Middle frontal gyrus (tissue), 1 donor: ENCODE measurements at regions not wholly inside any gene's neighbourhood (a gene's known extent, or its start where the extent isn't known, plus 50 kb on each side); places are given as distances from the start of the nearest gene placed in this dataset.

Experiments used
- DNase-seq: peaks from one replicate; pipeline ENCODE4 v3.0.0-alpha.2; 2015; ENCODE audit warnings: low spot score; ENCODE audit errors: extremely low spot score

DNA sequence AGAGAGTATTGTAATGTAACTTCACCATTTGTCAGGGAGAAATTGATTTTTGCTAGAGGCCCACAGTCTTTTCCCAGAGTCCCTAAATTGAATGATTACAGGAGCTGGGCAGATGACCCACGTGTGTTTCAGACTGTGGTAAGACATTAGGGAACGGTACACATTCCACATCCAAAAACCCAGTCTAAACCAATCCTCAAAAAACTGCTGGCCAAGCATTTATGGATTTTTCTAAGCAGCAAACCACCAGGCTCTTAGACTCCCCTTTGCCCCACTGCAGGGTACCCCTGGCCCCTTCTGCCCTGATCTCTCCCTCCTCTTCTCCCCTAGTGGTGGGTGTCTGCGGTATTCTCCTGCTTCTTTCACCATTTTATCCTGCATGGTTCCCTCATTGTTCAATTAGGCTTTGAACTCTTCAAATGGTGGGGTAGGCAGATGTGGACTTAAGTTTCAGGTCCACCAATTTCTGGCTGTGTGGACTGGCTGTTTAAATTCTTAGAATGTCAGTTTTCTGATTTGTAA is 135.5 kb upstream of the SORCS3 start:
- no peak for DNase-seq

DNA sequence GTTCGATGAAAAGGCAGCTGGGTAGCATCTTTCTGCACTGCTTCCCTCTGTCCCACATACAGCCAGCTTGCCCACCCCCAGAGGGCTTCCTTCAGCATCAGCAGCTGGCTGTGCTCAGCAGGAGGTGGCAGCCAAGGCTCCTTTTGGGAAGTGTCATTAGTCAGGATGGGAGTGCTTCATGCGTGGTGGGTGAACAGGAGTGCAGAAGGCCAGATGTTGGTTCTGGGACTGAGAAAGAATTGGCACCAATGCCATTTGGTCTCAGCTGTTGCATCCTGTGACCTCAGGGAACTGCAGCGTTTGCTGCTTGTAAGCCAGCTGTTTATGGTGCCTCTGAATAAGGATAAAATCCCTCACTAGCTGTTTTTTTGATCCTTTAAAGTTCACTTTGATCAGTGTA is 131.1 kb upstream of the SORCS3 start:
- no peak for DNase-seq

DNA sequence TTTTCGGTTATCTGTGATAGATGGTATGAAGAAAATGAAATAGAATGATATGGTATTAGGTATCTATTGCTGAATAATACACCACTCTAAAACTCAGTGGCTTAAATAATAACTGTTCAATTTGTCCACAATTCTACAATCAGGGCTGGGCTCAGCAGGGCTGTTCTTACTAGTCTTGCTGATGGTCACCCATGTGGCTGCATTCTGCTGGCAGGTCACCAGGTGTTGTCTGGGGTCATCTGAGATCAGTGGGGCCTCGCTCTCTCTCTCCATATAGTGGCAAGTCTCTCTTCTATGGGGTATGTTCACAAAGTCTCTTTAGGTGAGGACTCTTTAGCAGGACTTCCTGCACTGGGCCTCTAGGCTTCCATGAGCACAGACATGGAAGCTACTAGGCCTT is 130.4 kb upstream of the SORCS3 start:
- no peak for DNase-seq

DNA sequence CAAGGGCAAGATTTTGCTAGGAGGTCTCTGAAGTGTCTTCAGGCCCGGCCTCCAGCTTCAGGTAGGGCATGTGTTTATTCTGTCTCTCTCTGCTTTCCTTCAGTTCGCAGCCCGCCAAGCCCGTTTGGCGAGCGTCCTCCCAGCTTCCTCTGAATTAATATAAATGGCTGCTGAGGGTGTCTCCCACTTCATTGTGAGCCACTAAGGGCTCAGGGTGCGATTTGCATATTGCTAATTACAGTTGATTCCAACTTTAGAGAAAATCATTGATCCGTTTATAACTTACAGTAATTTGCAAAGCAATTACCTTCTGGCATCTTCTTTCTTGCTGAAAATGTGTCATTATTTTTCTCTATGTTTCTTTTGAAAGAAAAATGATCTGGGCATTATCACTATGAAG is 128.3 kb upstream of the SORCS3 start:
- DNase-seq = no peak

DNA sequence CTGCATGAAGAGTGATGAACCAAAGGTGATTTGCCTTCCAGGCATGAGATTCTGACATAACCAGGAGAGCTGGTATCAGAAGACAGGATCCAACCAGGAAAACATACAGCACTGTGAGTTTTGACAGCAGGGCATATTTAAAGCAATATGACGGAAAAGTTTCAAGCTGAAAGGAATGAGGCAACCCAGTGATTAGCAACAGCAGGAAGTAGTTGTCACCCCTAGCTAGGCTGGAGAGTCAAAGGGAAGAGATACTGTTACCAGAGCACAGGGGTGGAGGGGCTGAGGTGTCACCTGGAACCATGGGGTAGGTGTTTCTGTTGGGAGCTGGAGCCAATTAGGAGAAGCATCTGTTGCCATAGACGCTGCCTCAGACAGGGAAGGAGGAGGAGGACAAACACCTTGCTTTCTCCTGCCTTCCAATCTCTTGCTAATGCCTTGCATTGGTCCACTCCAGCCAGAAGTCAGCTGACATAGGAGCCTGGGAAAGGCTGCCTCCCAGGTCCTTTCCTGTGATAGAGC is 125.4 kb upstream of the SORCS3 start:
- DNase-seq = no peak

DNA sequence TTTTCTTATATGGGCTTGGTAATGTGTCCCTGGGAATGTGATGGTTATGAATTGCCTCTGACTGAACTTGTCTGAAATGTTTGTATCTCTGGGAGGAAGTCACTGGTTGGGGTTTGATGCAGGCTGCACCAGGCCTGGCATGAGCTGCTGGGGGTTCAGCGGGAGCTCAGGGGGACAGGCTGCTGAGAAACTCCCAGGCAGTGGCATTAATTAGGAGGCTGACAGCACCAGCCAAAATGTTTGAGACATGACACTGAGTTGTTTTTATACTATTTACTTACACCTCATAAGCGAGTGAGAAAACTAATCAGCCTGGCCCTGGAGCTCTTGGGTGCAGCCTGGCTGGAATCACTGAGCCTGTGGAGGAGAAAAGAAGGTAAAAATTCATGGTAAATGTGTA is 124.1 kb upstream of the SORCS3 start:
- DNase-seq = no peak

DNA sequence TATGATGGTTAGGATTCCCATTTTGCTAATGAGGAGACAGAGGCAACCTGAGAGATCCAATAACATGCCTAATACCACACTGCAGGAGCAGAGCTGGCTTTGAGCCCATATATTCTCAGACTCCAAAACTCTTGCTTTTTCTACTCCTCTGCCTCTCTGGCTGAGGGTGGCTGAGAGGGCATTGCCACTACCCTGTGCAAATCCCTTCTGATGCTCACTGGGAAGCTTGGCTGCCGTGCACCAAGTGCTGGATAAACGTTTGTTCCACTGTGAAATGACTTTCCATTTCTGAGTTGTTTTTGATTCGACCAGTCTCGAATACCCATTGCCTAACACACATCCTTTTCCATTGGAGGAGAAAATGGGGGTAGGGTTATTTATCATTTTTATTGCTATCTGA is 123.1 kb upstream of the SORCS3 start:
- DNase-seq = no peak

DNA sequence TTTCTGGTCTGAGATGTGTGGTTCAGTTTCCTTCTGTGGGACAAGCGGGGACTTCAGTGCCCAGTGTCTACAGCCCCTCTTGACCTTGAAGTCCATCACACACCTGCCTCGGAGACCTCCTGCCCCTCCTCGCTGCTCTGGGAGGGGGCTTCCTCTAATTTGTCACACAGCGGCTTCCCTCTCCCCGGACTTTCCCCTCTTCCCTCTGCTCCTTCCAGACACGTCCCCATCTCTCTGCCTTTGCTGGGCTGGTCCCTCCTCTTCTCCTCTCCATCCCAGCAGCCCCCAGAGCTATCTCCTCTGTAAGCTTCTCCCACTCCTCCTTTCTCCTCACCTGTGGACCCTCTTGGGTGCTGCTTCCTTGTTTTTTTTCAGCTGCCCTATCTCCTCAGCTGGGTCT is 122.2 kb upstream of the SORCS3 start:
- DNase-seq = no peak

DNA sequence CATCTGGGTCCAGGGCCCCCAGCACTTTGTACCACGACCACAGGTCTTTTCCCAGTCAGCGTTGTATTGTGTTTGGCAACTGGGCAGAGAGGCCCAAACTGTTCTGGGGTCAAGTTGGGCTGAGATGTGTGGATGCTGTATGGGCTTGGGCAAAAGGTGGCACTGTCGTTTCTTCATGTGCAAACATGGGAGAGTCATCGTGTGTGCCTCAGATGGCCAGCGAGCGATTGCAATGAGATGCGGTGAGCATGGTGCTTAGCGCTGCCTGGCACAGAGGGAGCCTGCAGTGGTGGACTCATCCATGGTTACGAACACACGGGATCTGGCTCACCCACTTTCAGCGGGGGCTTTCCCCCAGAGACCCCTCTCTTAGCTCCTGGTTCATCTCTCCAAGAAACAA is 120.4 kb upstream of the SORCS3 start:
- DNase-seq = no peak

DNA sequence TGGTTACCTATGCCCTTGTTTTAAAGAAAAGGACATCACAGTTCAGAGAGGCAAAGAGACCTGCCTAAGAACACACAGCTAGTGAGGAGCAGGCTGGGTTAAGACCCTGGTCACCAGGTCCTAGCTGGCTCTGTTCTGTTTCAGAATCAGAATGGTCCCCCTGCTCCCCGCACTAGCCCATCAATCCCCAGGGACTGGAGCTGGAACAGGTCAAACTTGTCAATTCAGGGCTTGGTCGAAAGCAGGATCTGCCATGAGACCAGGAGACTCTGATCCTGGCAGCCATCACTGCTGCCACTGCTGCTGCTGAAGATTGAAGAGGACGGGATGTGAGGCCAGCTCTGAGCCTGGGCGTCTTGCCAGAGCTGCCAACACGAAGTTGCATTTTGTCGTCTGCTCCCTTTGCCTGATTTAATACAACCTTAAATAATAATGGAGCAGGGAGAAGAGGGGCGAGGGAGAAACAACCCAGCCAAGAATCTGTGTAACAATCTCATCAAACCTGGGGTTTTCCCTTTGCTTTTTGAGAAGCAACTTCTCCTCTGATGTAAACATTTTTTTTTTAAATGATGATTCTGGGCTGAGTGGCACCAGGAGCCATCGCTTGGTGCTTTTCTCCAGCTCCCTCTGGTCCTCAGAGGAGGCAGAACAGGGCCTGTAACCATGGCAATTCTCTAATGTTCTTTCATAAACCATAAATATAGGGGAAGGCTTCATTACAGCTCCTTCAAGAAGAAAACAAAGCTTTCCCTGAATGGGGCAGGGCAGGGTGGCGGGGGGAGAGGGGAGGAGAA is 119.0 kb upstream of the SORCS3 start:
- DNase-seq = peak; percentile 14

DNA sequence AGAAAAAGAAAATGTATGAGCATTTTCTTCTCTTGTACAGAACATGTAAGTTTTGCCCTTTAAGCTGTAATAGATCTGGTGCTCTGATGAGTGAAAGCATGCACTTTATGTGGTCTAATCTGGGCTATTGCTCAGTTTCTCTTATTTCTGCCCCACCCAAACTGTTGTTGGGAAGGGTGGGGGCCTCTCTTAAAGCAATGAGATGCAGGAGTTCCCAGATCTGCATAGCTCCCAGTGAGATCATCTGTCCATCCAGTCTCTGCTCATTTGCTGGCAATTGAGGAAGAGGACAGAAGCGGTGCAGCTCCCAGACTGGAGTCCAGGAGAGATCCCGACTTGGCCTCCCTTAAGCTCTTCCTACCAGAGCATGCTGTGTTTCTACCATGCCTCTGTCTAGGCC is 114.9 kb upstream of the SORCS3 start:
- no peak for DNase-seq

DNA sequence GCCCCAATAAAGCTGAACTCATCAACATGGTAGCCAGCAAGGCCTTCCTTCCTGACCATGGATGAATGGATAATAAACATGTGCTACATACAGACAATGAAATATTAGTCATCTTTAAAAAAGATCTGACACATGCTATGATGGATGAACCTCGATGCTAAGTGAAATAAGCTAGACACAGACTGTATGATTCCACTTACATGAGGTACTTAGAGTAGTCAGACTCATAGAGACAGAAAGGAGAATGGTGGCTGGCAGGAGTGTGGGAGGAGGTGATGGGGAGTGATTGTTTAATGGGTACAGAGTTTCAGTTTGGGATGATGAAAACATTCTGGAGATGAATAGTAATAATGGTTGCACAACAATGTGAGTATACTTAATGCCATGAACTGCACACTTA is 114.1 kb upstream of the SORCS3 start:
- no peak for DNase-seq

DNA sequence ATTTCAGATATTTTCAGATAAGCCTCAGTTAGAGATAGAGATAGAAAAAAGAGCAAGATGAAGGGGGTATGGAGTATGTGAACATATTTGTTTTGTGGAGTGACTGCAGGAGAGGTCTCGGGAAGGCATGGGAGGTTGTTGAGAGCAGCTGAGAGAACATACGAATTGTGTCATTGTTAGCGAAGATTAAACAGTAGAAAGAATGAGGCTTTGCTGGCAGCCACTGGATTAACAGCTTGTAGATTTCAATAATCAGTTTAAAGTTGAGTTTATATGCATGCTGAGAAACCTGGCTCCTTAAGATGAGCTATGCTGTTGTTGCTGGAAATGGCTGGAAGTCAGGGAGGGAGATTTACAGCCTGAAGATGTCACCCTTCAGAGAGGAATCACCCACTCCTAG is 100.9 kb upstream of the SORCS3 start:
- DNase-seq = no peak

DNA sequence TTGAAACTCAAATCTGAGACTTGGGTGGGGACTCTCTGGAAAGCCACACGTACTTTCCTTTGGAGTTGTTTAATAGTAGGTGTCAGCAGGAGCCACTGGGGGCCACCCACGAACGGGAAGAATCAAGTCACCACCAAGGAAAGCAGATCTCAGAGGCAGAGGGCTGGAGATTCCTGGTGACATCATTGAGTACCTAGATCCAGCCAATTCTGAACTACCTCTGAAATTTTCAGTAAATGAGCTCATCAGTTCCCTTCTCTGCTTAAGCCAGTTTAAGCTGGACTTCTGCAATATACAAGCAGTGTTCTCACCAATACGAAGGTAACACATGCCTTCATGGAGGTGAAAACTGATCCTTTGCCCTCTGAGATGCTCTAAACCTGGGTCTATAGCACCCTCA is 99.3 kb upstream of the SORCS3 start:
- no peak for DNase-seq

DNA sequence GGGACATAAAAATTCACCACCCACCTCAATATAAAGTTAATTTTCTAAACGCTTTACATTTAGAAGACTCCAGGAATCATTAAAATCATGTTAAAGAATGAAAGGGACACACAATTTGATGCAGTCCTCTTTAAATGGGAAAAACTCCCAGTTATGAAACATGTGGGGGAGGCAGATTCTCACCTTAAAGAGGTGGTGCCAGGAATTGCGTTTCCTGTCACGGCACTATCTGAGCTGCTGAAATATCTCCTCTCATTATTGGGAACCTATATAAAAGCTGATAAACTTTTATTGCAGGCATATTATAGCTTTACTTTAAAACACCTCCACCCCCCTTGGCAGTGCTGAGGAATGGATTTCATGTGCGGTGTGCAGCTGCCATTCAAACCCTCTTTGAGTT is 94.8 kb upstream of the SORCS3 start:
- DNase-seq = no peak

DNA sequence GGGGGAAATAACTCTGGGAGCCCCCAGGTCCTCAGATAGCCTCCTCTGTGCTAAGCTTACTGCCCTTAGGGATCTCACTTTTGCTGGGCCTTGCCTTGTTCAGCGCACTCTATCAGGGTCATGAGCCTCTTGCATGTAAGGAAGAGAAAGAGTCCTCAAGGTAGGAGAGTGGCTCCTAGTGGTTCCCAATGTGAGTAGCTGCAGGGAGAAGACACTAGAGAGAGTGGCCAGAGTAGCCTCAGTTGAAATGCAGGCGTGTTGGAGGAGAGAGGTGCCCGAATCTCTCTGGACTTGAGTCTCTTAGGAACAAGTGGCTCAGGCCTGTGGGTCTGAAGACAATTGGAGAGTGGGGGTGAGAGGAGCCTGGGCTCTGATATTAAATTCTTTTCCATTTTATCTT is 94.3 kb upstream of the SORCS3 start:
- DNase-seq = no peak

DNA sequence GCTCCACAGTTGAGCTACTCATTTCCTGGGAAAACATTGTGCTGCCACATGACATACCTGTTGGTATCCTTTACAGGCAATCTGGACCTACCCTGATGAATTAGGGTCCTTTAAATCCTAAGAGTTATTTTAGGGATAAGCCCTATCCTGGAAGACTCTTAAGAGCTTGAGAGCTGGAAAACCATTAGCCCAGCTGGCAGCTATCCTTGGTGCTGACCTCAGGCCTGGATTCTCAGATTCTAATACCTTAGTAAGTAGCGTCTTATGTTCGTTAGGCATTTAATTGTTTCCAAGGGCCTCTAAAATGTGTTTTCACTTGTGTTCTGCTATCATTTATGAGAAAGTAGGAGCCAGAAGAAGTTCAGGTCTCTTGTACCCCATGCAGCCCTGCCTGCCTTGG is 93.0 kb upstream of the SORCS3 start:
- DNase-seq = no peak

DNA sequence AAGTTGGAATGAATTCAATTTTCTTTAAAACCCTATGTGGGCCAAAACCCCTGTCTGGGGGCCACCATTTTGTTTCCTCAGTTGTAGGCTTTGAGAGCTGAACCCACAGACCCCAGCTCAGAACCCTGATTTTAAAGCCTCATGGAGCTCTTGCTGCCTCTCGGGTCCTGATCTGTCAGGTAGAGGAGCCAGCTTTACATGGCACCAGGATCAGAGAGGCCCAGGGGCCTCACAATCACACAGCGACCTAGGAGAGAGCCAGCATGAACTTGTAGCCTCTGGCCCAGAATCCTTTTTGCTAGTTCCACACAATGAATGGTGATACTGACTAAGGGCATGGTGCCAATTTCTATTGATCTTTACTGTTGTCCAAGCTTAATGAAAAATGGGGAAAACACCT is 84.3 kb upstream of the SORCS3 start:
- no peak for DNase-seq

DNA sequence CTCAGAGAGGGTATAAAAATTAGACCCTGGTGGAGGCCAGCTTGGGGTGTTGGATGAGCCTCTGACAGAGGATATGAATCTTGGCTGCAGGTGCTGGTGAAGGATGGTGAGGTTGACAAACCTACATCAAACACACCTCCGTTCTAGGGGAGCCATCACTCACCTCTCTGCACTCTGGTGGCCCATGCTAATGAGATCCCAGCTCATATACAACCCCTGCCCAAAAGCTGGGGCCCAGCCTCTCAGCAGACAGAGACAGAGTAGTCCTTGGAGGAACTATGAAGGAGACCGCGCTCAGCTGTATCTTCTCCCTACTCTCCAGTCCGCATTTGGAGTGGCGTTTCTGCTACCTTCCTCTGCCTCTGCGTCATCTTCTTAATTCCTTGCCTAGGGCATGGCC is 83.1 kb upstream of the SORCS3 start:
- DNase-seq = no peak

DNA sequence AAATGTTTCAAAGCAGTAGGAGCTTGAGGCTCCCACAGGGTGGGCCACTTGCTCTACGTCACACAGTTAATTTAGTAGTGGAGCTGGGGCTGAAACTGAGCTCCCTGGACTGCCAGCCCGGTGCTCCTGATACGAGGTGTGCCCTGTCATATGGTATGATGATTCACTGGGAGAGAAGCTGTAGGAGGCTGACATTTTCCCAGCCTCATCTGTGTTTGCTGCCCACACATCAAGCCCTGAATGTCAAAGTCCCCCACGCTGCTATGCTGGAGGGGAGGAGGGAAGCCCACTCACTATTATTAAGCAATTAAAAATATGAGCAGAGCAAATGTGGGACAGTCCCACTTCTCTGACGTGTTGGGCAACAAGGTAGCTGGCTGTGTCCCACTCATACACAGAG is 81.2 kb upstream of the SORCS3 start:
- DNase-seq = no peak

DNA sequence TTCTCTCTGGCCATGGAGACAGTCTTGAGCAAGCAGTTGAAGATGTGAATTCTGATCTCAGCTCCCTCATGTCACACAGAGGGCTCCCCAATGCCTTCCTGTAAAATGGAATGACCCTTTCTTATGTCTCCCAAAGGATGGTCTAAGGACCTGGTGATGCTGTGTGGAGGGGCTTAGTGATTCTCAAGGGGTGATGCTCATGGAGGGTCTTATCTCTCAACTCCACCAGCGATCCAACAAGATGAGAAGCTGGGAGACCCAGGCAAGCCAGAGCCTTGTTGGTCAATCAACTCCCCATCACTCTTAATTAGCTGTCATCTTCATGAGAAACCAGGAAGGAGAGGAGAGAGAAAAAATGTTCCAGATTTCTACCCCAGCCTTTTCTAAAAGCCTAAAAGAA is 78.0 kb upstream of the SORCS3 start:
- no peak for DNase-seq

DNA sequence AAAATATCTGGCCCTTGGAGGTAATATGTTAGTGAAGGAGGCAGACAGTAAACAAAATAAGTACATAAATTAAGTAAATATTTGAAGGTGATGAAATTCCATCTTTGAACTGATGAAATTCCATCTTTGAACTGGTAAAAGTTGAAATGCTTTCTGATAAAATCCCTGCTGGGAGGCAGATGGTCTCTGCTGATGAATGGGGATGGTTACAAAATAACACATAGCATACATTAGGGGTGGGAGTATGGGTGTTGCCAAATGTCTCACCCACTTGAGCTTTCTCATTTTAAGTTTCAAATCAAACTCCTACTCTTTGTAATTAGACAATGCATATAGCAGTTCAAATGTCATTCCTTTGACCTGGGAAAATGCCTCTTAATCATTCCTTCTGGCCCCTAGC is 77.5 kb upstream of the SORCS3 start:
- no peak for DNase-seq

DNA sequence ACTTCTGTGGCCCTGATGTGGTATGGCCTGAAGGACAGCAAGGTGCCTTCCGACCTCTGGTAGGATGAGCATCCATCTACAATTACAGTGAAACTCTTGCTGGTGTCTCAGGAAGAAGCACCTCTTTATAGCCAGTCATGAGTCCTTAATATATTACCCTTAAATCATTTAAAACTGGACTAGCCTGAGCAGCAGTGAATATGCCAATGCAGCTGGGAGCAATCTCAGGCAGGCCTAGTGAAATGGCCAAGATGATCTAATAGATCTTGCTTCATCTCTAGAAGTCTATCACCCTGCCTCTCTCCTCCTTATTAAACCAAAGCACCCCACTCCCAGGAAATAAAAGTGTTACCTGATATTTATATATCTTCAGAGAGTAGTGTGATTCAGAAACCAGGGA is 66.7 kb upstream of the SORCS3 start:
- DNase-seq = no peak
